HepG2 (cell line): ENCODE measurements at regions not wholly inside any gene's neighbourhood (a gene's known extent, or its start where the extent isn't known, plus 50 kb on each side); places are given as distances from the start of the nearest gene placed in this dataset.

Experiments used
- ARNTL ChIP-seq: sonication (generic); formaldehyde crosslinking; IDR thresholded peaks from 2 replicates; pipeline ENCODE4 v1.4.0; 2020; ENCODE audit warnings: mild to moderate bottlenecking, missing genetic modification reagents
- CCDC6 ChIP-seq: sonication (generic); formaldehyde crosslinking; IDR thresholded peaks from 2 replicates; pipeline ENCODE4 v1.8.1; 2022; ENCODE audit warnings: mild to moderate bottlenecking, missing genetic modification reagents, moderate library complexity
- HNRNPUL1 ChIP-seq: fragments of 200-400 bp; formaldehyde crosslinking; IDR thresholded peaks from 2 replicates; pipeline ENCODE4 v1.6.1; 2017; ENCODE audit warnings: low read depth, mild to moderate bottlenecking, low read length, moderate library complexity
- HOMEZ ChIP-seq: IDR thresholded peaks from 2 replicates; pipeline ENCODE4 v1.6.1; 2016; ENCODE audit warnings: low read depth
- PTBP1 ChIP-seq: fragments of 200-400 bp; formaldehyde crosslinking; IDR thresholded peaks from 2 replicates; pipeline ENCODE4 v1.6.1; 2018; ENCODE audit warnings: low read length, low read depth; ENCODE audit not compliant: poor library complexity, severe bottlenecking
- RNF219 ChIP-seq: sonication (generic); formaldehyde crosslinking; IDR thresholded peaks from 2 replicates; pipeline ENCODE4 v1.5.0; 2020; ENCODE audit warnings: mild to moderate bottlenecking, missing genetic modification reagents
- TOE1 ChIP-seq: sonication (generic); formaldehyde crosslinking; IDR thresholded peaks from 2 replicates; pipeline ENCODE4 v1.4.0; 2020; ENCODE audit warnings: mild to moderate bottlenecking, missing genetic modification reagents
- YEATS2 ChIP-seq: sonication (generic); formaldehyde crosslinking; IDR thresholded peaks from 2 replicates; pipeline ENCODE4 v1.4.0; 2020; ENCODE audit warnings: missing genetic modification reagents, borderline replicate concordance
- ZMYM4 ChIP-seq: sonication (generic); formaldehyde crosslinking; IDR thresholded peaks from 2 replicates; pipeline ENCODE4 v1.8.1; 2023; ENCODE audit warnings: mild to moderate bottlenecking, missing genetic modification reagents
- ZNF547 ChIP-seq: sonication (generic); formaldehyde crosslinking; IDR thresholded peaks from 2 replicates; pipeline ENCODE4 v1.5.1; 2020; ENCODE audit warnings: mild to moderate bottlenecking, missing genetic modification reagents
- ZNF687 ChIP-seq: sonication (generic); formaldehyde crosslinking; IDR thresholded peaks from 2 replicates; pipeline ENCODE4 v1.5.1; 2020; ENCODE audit warnings: mild to moderate bottlenecking, missing genetic modification reagents, moderate library complexity
- ZNF883 ChIP-seq: sonication (generic); formaldehyde crosslinking; IDR thresholded peaks from 2 replicates; pipeline ENCODE4 v1.5.1; 2020; ENCODE audit warnings: mild to moderate bottlenecking, missing genetic modification reagents; ENCODE audit errors: not compliant biosample characterization
- TF ChIP-seq, protein P1 (sequence below): IDR thresholded peaks from 2 replicates; pipeline ENCODE4 v1.6.1; 2016; ENCODE audit warnings: missing compliant biosample characterization, missing genetic modification reagents, borderline replicate concordance
- TF ChIP-seq, protein P2 (sequence below): sonication (generic); formaldehyde crosslinking; IDR thresholded peaks from 2 replicates; pipeline ENCODE4 v1.8.0; 2022; ENCODE audit warnings: low read depth, missing genetic modification reagents
- TF ChIP-seq, protein P3 (sequence below): sonication (generic); formaldehyde crosslinking; IDR thresholded peaks from 2 replicates; pipeline ENCODE4 v1.4.0; 2020; ENCODE audit warnings: missing genetic modification reagents, borderline replicate concordance

GRCh38 chr6:26158076-26158580, 70.9 kb downstream of the HFE start (continued):
- TF ChIP-seq ARNTL (CRISPR knock-in tag), result no peak
- TF ChIP-seq, protein P1, sequence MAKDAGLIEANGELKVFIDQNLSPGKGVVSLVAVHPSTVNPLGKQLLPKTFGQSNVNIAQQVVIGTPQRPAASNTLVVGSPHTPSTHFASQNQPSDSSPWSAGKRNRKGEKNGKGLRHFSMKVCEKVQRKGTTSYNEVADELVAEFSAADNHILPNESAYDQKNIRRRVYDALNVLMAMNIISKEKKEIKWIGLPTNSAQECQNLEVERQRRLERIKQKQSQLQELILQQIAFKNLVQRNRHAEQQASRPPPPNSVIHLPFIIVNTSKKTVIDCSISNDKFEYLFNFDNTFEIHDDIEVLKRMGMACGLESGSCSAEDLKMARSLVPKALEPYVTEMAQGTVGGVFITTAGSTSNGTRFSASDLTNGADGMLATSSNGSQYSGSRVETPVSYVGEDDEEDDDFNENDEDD (CRISPR knock-in tag), result no peak
- peak; percentile 83 for TF ChIP-seq ZNF883 (CRISPR knock-in tag)
- peak; percentile 85 for TF ChIP-seq ZNF687
- peak; percentile 22 for TF ChIP-seq PTBP1
- peak; percentile 64; the same call in 1 of the 2 replicates for TF ChIP-seq CCDC6 (CRISPR knock-in tag)
- TF ChIP-seq TOE1 (CRISPR knock-in tag), result 0 out of 2 replicates have a peak, but pooled peaks have one; percentile 76
- peak; percentile 76 for TF ChIP-seq ZNF547 (CRISPR knock-in tag)
- TF ChIP-seq, protein P2, sequence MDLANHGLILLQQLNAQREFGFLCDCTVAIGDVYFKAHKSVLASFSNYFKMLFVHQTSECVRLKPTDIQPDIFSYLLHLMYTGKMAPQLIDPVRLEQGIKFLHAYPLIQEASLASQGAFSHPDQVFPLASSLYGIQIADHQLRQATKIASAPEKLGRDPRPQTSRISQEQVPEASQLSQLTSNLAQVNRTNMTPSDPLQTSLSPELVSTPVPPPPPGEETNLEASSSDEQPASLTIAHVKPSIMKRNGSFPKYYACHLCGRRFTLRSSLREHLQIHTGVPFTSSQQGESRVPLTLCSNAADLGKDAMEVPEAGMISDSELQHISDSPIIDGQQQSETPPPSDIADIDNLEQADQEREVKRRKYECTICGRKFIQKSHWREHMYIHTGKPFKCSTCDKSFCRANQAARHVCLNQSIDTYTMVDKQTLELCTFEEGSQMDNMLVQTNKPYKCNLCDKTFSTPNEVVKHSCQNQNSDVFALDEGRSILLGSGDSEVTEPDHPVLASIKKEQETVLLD (CRISPR knock-in tag), result peak; percentile 25; the same call in 1 of the 2 replicates
- no peak for TF ChIP-seq HNRNPUL1
- no peak; the same call in 1 of the 2 replicates for TF ChIP-seq HOMEZ
- TF ChIP-seq ZMYM4, result peak; percentile 86
- TF ChIP-seq, protein P3, sequence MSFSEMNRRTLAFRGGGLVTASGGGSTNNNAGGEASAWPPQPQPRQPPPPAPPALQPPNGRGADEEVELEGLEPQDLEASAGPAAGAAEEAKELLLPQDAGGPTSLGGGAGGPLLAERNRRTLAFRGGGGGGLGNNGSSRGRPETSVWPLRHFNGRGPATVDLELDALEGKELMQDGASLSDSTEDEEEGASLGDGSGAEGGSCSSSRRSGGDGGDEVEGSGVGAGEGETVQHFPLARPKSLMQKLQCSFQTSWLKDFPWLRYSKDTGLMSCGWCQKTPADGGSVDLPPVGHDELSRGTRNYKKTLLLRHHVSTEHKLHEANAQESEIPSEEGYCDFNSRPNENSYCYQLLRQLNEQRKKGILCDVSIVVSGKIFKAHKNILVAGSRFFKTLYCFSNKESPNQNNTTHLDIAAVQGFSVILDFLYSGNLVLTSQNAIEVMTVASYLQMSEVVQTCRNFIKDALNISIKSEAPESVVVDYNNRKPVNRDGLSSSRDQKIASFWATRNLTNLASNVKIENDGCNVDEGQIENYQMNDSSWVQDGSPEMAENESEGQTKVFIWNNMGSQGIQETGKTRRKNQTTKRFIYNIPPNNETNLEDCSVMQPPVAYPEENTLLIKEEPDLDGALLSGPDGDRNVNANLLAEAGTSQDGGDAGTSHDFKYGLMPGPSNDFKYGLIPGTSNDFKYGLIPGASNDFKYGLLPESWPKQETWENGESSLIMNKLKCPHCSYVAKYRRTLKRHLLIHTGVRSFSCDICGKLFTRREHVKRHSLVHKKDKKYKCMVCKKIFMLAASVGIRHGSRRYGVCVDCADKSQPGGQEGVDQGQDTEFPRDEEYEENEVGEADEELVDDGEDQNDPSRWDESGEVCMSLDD, result peak; percentile 30; the same call in 1 of the 2 replicates
- TF ChIP-seq YEATS2 (CRISPR knock-in tag), result peak; percentile 72; the same call in 1 of the 2 replicates
- no peak for TF ChIP-seq RNF219 (CRISPR knock-in tag)
